Spleen (tissue), 7 donors: ENCODE measurements at regions not wholly inside any gene's neighbourhood (a gene's known extent, or its start where the extent isn't known, plus 50 kb on each side); places are given as distances from the start of the nearest gene placed in this dataset.
"Not testable (repeated sequence)": the region's sequence is repeated elsewhere in the genome, so short reads cannot be mapped to it uniquely, and the experiment has no call there.

ENCODE experiments used
- CTCF ChIP-seq, 11 experiments: fragments of 200-600 bp in 7 of 11; fragments of 450-650 bp in 4 of 11; sonication (generic) in 4 of 11; IDR thresholded peaks in 8 of 11; conservative IDR thresholded peaks in 3 of 11; 1 replicate in 7 of 11; 2 replicates in 4 of 11; pipeline versions ENCODE4 v1.4.0 to v1.8.0; 2016 to 2021; ENCODE audit warnings: antibody characterized with exemption in 11 of 11, inconsistent platforms in 4 of 11, mild to moderate bottlenecking in 1 of 11
- POLR2AphosphoS5 ChIP-seq, 3 donors: sonication (generic); formaldehyde crosslinking; IDR thresholded peaks; one replicate each; pipeline ENCODE4 v1.5.1; 2017; ENCODE audit warnings: antibody characterized with exemption in 3 of 3
- donor health status: DM: no; HTN: no; CAD: no; lungs with moderate emphysema.
- donor health status: DM: no; HTN: no; CAD: no.
- donor health status: DM: no; HTN: no; CAD: no.

DNA sequence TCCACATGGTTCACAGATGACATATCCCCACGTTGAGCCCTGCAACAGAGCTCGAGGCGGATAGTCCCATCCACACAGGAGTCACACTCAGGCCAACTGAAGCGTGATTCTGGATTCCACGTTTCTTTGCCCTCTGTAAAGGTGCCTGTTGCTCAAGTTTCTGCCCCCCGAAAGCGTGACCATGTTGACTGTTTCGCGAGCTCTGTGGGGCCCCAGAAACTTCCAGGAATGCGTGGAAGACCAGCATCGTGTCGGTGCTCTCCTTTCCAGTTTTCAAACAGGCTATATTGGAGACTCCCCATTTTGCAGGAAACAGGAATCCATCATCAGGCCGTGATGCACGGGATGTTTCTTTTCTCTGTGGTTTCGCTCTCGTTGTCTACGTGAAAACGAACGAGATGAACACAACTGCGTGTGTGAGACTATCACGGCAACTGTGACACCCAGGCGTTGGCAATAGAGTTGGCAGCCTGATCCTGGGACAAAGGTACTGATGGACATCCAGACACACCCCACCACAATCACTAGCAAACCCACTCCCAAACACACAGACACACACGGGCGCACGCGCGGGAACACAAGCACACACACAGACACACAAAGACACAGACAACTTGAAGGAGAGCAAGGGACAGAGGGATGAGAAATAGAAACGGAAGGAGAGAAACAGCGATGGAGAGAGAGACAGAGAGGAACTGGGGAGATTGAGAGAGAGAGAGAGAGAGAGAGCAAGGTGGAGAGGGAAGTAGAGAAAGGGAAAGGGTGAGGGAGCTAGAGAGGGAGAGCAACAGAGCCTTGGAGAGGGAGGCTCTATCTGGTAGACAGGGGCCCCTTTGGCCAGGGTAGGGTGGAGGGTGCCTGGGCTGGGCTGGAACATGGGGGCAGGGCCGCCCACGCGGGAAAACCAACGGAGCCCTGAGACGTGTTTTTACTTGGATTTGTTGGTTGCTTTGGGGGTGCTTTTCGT is 1609.3 kb downstream of the SPATA31A7 start:
- not testable (repeated sequence) for TF ChIP-seq CTCF (IDR thresholded peaks at IDR 0.05 in 8 of 11, conservative IDR thresholded peaks at IDR 0.05 in 3 of 11)
- peak in 1 of 3 donors; percentile 57 for TF ChIP-seq POLR2AphosphoS5 (IDR thresholded peaks at IDR 0.05)
